Psoas muscle (tissue), 7 donors: ENCODE measurements at regions not wholly inside any gene's neighbourhood (a gene's known extent, or its start where the extent isn't known, plus 50 kb on each side); places are given as distances from the start of the nearest gene placed in this dataset.

ENCODE experiments used
- ATAC-seq, 4 donors: fragments of 200-7000 bp; cut with Tn5 transposase; one replicate each; pipeline ENCODE4 v1.9.1; 2020; ENCODE audit warnings: moderate library complexity in 3 of 4, mild to moderate bottlenecking in 2 of 4
- DNase-seq, 2 donors: peaks; one replicate each; pipeline ENCODE4 v3.0.0-alpha.2; 2020
- H3K27ac ChIP-seq: fragments of 200-600 bp; one replicate; pipeline ENCODE4 v1.8.0; 2022
- H3K27me3 ChIP-seq, 3 donors: fragments of 200-600 bp in 1 of 3; one replicate each; pipeline versions ENCODE4 v1.6.1 to v1.8.0; 2013 to 2022; ENCODE audit warnings: low read length in 2 of 3, mild to moderate bottlenecking in 2 of 3, moderate library complexity in 1 of 3; ENCODE audit not compliant: insufficient read depth in 3 of 3
- H3K36me3 ChIP-seq, 2 donors: fragments of 200-600 bp in 1 of 2; one replicate each; pipeline versions ENCODE4 v1.6.1 to v1.8.0; 2013 to 2022; ENCODE audit warnings: low read depth in 1 of 2, mild to moderate bottlenecking in 1 of 2, moderate library complexity in 1 of 2; ENCODE audit not compliant: insufficient read depth in 1 of 2
- H3K4me1 ChIP-seq: fragments of 200-600 bp; one replicate; pipeline ENCODE4 v1.8.0; 2022
- H3K4me3 ChIP-seq: fragments of 200-600 bp; one replicate; pipeline ENCODE4 v1.8.0; 2022; ENCODE audit warnings: mild to moderate bottlenecking
- H3K9me3 ChIP-seq: fragments of 200-600 bp; one replicate; pipeline ENCODE4 v1.8.0; 2022
- CTCF ChIP-seq: fragments of 200-600 bp; IDR thresholded peaks from one replicate; pipeline ENCODE4 v1.8.0; 2022; ENCODE audit warnings: antibody characterized with exemption
- WGBS, 3 donors: extraction: QIAGEN DNeasy Blood & Tissue Kit; methylation state at CpG; one replicate each; pipeline versions ENCODE4 v1.1.6 to v1.1.7; 2013; 5-methylcytosine and 5-hydroxymethylcytosine counted together
- intact Hi-C, 2 donors: fragments of 100-400 bp; cut with DNase I; formaldehyde crosslinking; loops; one replicate each; pipeline versions ENCODE4 v1.11.0 to v1.14.2; 2022
- donor health status: healthy with polysubstance abuse.
- donor health status: DM: no; HTN: no; CAD: no; lungs with moderate emphysema.
- donor health status: Bipolar disorder and iron deficiency.
- donor health status: healthy.
- donor health status: DM: yes; HTN: yes; CAD: no.
- donor health status: DM: no; HTN: no; CAD: no.
- donor health status: DM: yes; HTN: yes; CAD: no.

DNA sequence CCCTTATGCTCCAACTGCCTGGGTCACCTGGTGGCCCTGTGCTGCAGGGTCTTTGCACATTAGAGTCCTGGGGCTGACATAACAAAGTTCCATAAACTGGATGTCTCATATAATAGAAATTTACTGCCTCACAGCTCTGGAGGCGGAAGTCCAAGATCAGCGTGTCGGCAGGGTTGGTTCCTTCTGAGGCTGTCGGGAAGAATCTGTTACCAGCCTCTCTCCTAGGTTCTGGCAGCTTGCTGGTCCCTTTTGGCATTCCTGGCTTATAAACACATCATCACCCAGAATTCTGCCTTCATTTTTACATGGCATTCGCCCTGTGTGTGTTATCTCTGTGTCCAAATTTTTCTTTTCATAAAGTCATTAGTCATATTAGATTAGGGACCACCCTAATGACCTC lies 170.5 kb downstream of the NDUFA10 start:
- no peak for TF ChIP-seq CTCF
- Histone ChIP-seq H3K27me3 (no peaks in the 10 kb centered on the region), H3K27ac (no peak overlapping the region), H3K36me3 (no peaks in the 10 kb centered on the region), H3K4me1 (no peaks in the 10 kb centered on the region), H3K4me3 (no peak overlapping the region), H3K9me3 (peaks cover 6% of the 10 kb centered on the region)
- 67 to 89% (median 81%) methylated on average over 5 of the region's 5 CpGs for WGBS, 3 donors
- intact Hi-C loops = no loop called here
- ATAC-seq (no peak), DNase-seq (no peak)

DNA sequence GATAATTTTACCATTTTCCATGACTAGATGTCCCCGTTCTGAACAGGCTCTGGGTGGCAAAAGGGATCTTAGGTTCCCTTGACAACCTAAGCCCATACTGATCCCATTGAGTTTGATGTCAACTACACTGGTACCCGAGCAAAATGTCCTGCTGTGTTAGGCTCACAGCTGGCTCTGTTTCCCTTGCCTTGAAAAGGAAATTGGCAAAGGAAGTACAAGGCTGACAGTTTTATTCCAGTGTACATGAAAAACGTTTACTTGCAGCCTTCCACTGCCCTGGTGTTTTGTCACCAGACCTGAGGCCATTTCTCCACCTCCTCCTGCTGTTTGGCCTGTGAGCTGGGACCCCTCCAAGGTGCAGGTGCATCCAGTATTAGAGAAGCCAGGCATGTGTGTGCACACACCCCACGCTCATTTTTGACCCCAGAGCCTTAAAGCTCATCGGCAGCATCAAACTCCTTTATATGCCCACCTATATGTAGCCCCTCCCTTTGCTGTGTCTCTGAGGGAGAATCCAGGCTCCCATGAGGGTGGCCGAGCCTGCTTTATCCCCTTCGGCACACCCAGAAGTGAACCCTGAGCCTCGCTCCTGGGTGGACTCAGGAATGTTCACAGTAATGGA lies 171.3 kb downstream of the NDUFA10 start:
- H3K27me3 ChIP-seq = no peaks in the 10 kb centered on the region
- H3K4me3 ChIP-seq = no peak overlapping the region
- H3K4me1 ChIP-seq = no peaks in the 10 kb centered on the region
- H3K36me3 ChIP-seq = no peaks in the 10 kb centered on the region
- WGBS, 3 donors = 70 to 74% (median 72%) methylated on average over 8 of the region's 8 CpGs
- no peak for DNase-seq
- H3K27ac ChIP-seq = no peak overlapping the region
- H3K9me3 ChIP-seq = peaks cover 6% of the 10 kb centered on the region
- intact Hi-C loops = no loop called here
- ATAC-seq = no peak
- no peak for TF ChIP-seq CTCF

- intact Hi-C loops = no loop called here
- 89 to 93% (median 92%) methylated on average over 8 of the region's 8 CpGs for WGBS, 3 donors
- DNase-seq = no peak
- Histone ChIP-seq H3K4me1 (no peaks in the 10 kb centered on the region), H3K36me3 (no peaks in the 10 kb centered on the region), H3K9me3 (peaks cover 6% of the 10 kb centered on the region), H3K27ac (no peak overlapping the region), H3K4me3 (no peak overlapping the region), H3K27me3 (no peaks in the 10 kb centered on the region)
- ATAC-seq = no peak
- TF ChIP-seq CTCF = no peak
Observed at GRCh38 chr2:239853121-239853520, 172.0 kb downstream of the NDUFA10 start.

GRCh38 chr2:239852272-239852671 lies 172.9 kb downstream of the NDUFA10 start:
- 91 to 94% (median 92%) methylated on average over 7 of the region's 7 CpGs for WGBS, 3 donors
- Histone ChIP-seq H3K27ac (no peak overlapping the region), H3K9me3 (peaks cover 6% of the 10 kb centered on the region), H3K4me1 (no peaks in the 10 kb centered on the region), H3K27me3 (no peaks in the 10 kb centered on the region), H3K36me3 (no peaks in the 10 kb centered on the region), H3K4me3 (no peak overlapping the region)
- ATAC-seq = no peak
- no peak for DNase-seq
- intact Hi-C loops = no loop called here
- TF ChIP-seq CTCF = no peak
